NCI-H69 (cell line): ENCODE measurements at regions not wholly inside any gene's neighbourhood (a gene's known extent, or its start where the extent isn't known, plus 50 kb on each side); places are given as distances from the start of the nearest gene placed in this dataset.

Experiments used
- DNase-seq: peaks from one replicate; lab custom pipeline; 2025; lab: John Stamatoyannopoulos, UW

GRCh38 chr15:87354661-87355410 is 901.7 kb downstream of the NTRK3 start:
- DNase-seq: no peak

- DNase-seq: no peak
Measured at GRCh38 chr15:87349181-87349580, 907.4 kb downstream of the NTRK3 start.

- no peak for DNase-seq
Measured at GRCh38 chr15:87348746-87349145, 907.8 kb downstream of the NTRK3 start.

- no peak for DNase-seq
Measured at GRCh38 chr15:87347806-87348515, 908.6 kb downstream of the NTRK3 start.

- DNase-seq: no peak
Measured at GRCh38 chr15:87345961-87346360, 910.6 kb downstream of the NTRK3 start.

- no peak for DNase-seq
Measured at GRCh38 chr15:87343966-87344365, 912.6 kb downstream of the NTRK3 start.

- no peak for DNase-seq
Measured at GRCh38 chr15:87340370-87340769, 916.2 kb downstream of the NTRK3 start.

- no peak for DNase-seq
Measured at GRCh38 chr15:87326269-87326668, 930.3 kb downstream of the NTRK3 start.

- no peak for DNase-seq
Measured at GRCh38 chr15:87322870-87323269, 933.7 kb downstream of the NTRK3 start.

GRCh38 chr15:87322265-87322664 is 934.3 kb downstream of the NTRK3 start:
- no peak for DNase-seq

- no peak for DNase-seq
Measured at GRCh38 chr15:87317900-87318299, 938.6 kb downstream of the NTRK3 start.

- DNase-seq: no peak
Measured at GRCh38 chr15:87312221-87312620, 944.3 kb downstream of the NTRK3 start.

GRCh38 chr15:87300146-87300545 is 956.4 kb downstream of the NTRK3 start:
- no peak for DNase-seq

GRCh38 chr15:87294854-87295253 is 961.7 kb downstream of the NTRK3 start:
- DNase-seq: no peak

- DNase-seq: no peak
Measured at GRCh38 chr15:87293031-87293430, 963.5 kb downstream of the NTRK3 start.

- no peak for DNase-seq
Measured at GRCh38 chr15:87287156-87287555, 969.4 kb downstream of the NTRK3 start.

GRCh38 chr15:87269566-87269965 is 987.0 kb downstream of the NTRK3 start:
- no peak for DNase-seq

GRCh38 chr15:87268675-87269074 is 987.9 kb downstream of the NTRK3 start:
- DNase-seq: no peak

GRCh38 chr15:87267798-87268197 is 988.7 kb downstream of the NTRK3 start:
- no peak for DNase-seq

GRCh38 chr15:87263871-87264270 is 992.7 kb downstream of the NTRK3 start:
- no peak for DNase-seq

GRCh38 chr15:87263296-87263695 is 993.2 kb downstream of the NTRK3 start:
- DNase-seq: no peak

- DNase-seq: no peak
Measured at GRCh38 chr15:87245592-87245991, 1010.9 kb downstream of the NTRK3 start.

- no peak for DNase-seq
Measured at GRCh38 chr15:87243474-87243873, 1013.1 kb downstream of the NTRK3 start.
